WTC11 (cell line): ENCODE measurements at regions not wholly inside any gene's neighbourhood (a gene's known extent, or its start where the extent isn't known, plus 50 kb on each side); places are given as distances from the start of the nearest gene placed in this dataset.
"Not testable (repeated sequence)": the region's sequence is repeated elsewhere in the genome, so short reads cannot be mapped to it uniquely, and the experiment has no call there.

Source experiments
- ATAC-seq: fragments of 200-7000 bp; cut with Tn5 transposase; 2 replicates; pipeline ENCODE4 v1.10.0; 2021; ENCODE audit warnings: mild to moderate bottlenecking, moderate library complexity
- CTCF ChIA-PET: fragments of 300-600 bp; sonication (Branson Sonifier 250); formaldehyde crosslinking; loops from one replicate; lab custom pipeline; 2021; ENCODE audit warnings: antibody characterized with exemption; lab: Charles Lee
- POLR2A ChIA-PET: fragments of 350-600 bp; sonication (Branson Sonifier 250); formaldehyde crosslinking; loops from one replicate; lab custom pipeline; 2021; ENCODE audit warnings: antibody characterized with exemption; lab: Charles Lee
- DNase-seq: peaks from one replicate; pipeline ENCODE4 v3.0.0; 2021; ENCODE audit warnings: low spot score
- H3K27ac Mint-ChIP-seq: 2 replicates; pipeline ENCODE4 v1.8.0; 2021; ENCODE audit warnings: mixed read lengths
- H3K27me3 Mint-ChIP-seq: 2 replicates; pipeline ENCODE4 v1.8.0; 2021; ENCODE audit warnings: low read depth, mild to moderate bottlenecking, moderate library complexity, mixed read lengths
- H3K36me3 Mint-ChIP-seq: 2 replicates; pipeline ENCODE4 v1.8.0; 2021; ENCODE audit warnings: mixed read lengths
- H3K4me1 Mint-ChIP-seq: 2 replicates; pipeline ENCODE4 v1.8.0; 2022; ENCODE audit warnings: mixed read lengths
- H3K4me3 Mint-ChIP-seq: 2 replicates; pipeline ENCODE4 v1.8.0; 2021; ENCODE audit warnings: mild to moderate bottlenecking, moderate library complexity, mixed read lengths
- H3K9me3 Mint-ChIP-seq: 2 replicates; pipeline ENCODE4 v1.8.0; 2021; ENCODE audit warnings: mixed read lengths
- AFF4 ChIP-seq: sonication (generic); formaldehyde crosslinking; IDR thresholded peaks from 2 replicates; pipeline ENCODE4 v1.8.1; 2023; ENCODE audit warnings: mild to moderate bottlenecking, missing genetic modification reagents, borderline replicate concordance
- CBFB ChIP-seq: sonication (generic); formaldehyde crosslinking; IDR thresholded peaks from 2 replicates; pipeline ENCODE4 v1.8.1; 2022; ENCODE audit warnings: mild to moderate bottlenecking, low read depth, missing genetic modification reagents
- E2F1 ChIP-seq: sonication (generic); formaldehyde crosslinking; IDR thresholded peaks from 2 replicates; pipeline ENCODE4 v1.8.0; 2022; ENCODE audit warnings: mild to moderate bottlenecking, missing genetic modification reagents
- ERG ChIP-seq: fragments of 250-450 bp; sonication (Bioruptor Pico); IDR thresholded peaks from 2 replicates; pipeline ENCODE4 v1.8.0; 2021; ENCODE audit warnings: mild to moderate bottlenecking
- HMGXB4 ChIP-seq: sonication (generic); formaldehyde crosslinking; IDR thresholded peaks from 2 replicates; pipeline ENCODE4 v1.8.1; 2023; ENCODE audit warnings: mild to moderate bottlenecking, moderate library complexity, missing genetic modification reagents
- IRF2 ChIP-seq: sonication (generic); formaldehyde crosslinking; IDR thresholded peaks from 2 replicates; pipeline ENCODE4 v1.8.0; 2022; ENCODE audit warnings: low read depth, missing genetic modification reagents, borderline replicate concordance
- KAT7 ChIP-seq: sonication (generic); formaldehyde crosslinking; IDR thresholded peaks from 2 replicates; pipeline ENCODE4 v1.8.1; 2023; ENCODE audit warnings: missing genetic modification reagents, mild to moderate bottlenecking, borderline replicate concordance
- MXD4 ChIP-seq: fragments of 250-450 bp; sonication (Bioruptor Pico); IDR thresholded peaks from 2 replicates; pipeline ENCODE4 v1.8.0; 2021; ENCODE audit warnings: mild to moderate bottlenecking, moderate library complexity, borderline replicate concordance
- RELA ChIP-seq: sonication (generic); formaldehyde crosslinking; IDR thresholded peaks from 2 replicates; pipeline ENCODE4 v1.8.1; 2022; ENCODE audit warnings: missing genetic modification reagents, mild to moderate bottlenecking, borderline replicate concordance
- RORB ChIP-seq: fragments of 250-450 bp; sonication (Bioruptor Pico); IDR thresholded peaks from 2 replicates; pipeline ENCODE4 v1.9.0; 2021; ENCODE audit warnings: mild to moderate bottlenecking
- ZNF281 ChIP-seq: sonication (generic); formaldehyde crosslinking; IDR thresholded peaks from 2 replicates; pipeline ENCODE4 v1.8.0; 2023; ENCODE audit warnings: mild to moderate bottlenecking, missing genetic modification reagents

- CTCF ChIA-PET = no interaction called here
- H3K27me3 Mint-ChIP-seq = peaks cover 3% of the 10 kb centered on the region; the same call in 1 of the 2 replicates
- H3K4me1 Mint-ChIP-seq = no peaks in the 10 kb centered on the region
- H3K36me3 Mint-ChIP-seq = no peaks in the 10 kb centered on the region
- H3K27ac Mint-ChIP-seq = no peak overlapping the region
- no peak overlapping the region for H3K4me3 Mint-ChIP-seq
- POLR2A ChIA-PET = no interaction called here
- ATAC-seq = no peak
- TF ChIP-seq ZNF281 (CRISPR knock-in tag) (no peak), CBFB (CRISPR knock-in tag) (no peak), MXD4 (CRISPR knock-in tag) (no peak), ERG (CRISPR knock-in tag) (no peak), RELA (CRISPR knock-in tag) (no peak), AFF4 (CRISPR knock-in tag) (no peak), IRF2 (CRISPR knock-in tag) (no peak), E2F1 (CRISPR knock-in tag) (no peak), KAT7 (CRISPR knock-in tag) (no peak), RORB (no peak), HMGXB4 (CRISPR knock-in tag) (no peak)
- TF ChIP-seq, all 79 proteins: peak for 0
- no peaks in the 10 kb centered on the region for H3K9me3 Mint-ChIP-seq
- DNase-seq = no peak
Observed at GRCh38 chr9:135181336-135181735, 93.9 kb downstream of the OLFM1 start.

GRCh38 chr9:135181841-135182240 lies 94.4 kb downstream of the OLFM1 start:
- H3K4me3 Mint-ChIP-seq, H3K27me3 Mint-ChIP-seq, DNase-seq, CTCF ChIA-PET, H3K36me3 Mint-ChIP-seq, H3K27ac Mint-ChIP-seq, H3K9me3 Mint-ChIP-seq, H3K4me1 Mint-ChIP-seq, ATAC-seq, POLR2A ChIA-PET: not testable (repeated sequence)
